IPS-20b (cell line): ENCODE measurements at regions not wholly inside any gene's neighbourhood (a gene's known extent, or its start where the extent isn't known, plus 50 kb on each side); places are given as distances from the start of the nearest gene placed in this dataset.

ENCODE experiments used
- H3K27ac ChIP-seq: one replicate; pipeline ENCODE4 v1.5.1; 2013; ENCODE audit warnings: low read length
- H3K27me3 ChIP-seq: 2 replicates; pipeline ENCODE4 v1.6.1; 2013; ENCODE audit warnings: mild to moderate bottlenecking, low read length, inconsistent platforms; ENCODE audit not compliant: insufficient read depth
- H3K36me3 ChIP-seq: 2 replicates; pipeline ENCODE4 v1.6.1; 2013; ENCODE audit warnings: low read depth, mild to moderate bottlenecking, inconsistent platforms, low read length, moderate library complexity; ENCODE audit not compliant: insufficient read depth
- H3K4me1 ChIP-seq: 2 replicates; pipeline ENCODE4 v1.6.1; 2013; ENCODE audit warnings: mild to moderate bottlenecking, control low read depth, inconsistent platforms, low read length, moderate library complexity; ENCODE audit not compliant: insufficient read depth
- H3K4me3 ChIP-seq: 2 replicates; pipeline ENCODE4 v1.5.1; 2013; ENCODE audit warnings: mild to moderate bottlenecking, low read length, inconsistent platforms
- H3K9ac ChIP-seq: 2 replicates; pipeline ENCODE4 v1.6.1; 2013; ENCODE audit warnings: low read depth, mild to moderate bottlenecking, inconsistent platforms, low read length, moderate library complexity
- H3K9me3 ChIP-seq: 2 replicates; pipeline ENCODE4 v1.6.1; 2013; ENCODE audit warnings: mild to moderate bottlenecking, low read depth, low read length, inconsistent platforms; ENCODE audit not compliant: insufficient read depth

DNA sequence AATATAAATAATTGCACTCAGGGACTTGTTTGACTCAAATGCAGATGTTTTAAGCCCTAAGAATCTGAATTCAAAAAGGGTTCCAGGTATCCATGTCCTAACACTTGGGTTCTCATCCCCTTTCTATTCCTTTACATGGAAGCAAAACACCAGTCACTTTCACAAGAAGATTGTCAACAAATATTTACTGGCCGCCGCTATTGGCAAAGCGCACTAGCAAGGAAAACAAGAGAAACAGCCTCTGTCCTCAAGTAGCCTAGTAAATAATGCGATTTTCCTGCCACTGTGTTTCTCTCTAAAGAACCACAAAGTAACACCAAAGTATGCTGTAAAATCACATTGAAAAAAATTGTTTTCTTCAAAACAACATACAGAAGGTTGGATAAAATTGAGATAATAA lies 66.7 kb upstream of the EZH2 start:
- H3K27me3 ChIP-seq = no peaks in the 10 kb centered on the region
- H3K4me3 ChIP-seq = no peak overlapping the region
- no peak overlapping the region for H3K9ac ChIP-seq
- no peaks in the 10 kb centered on the region for H3K36me3 ChIP-seq
- no peaks in the 10 kb centered on the region for H3K9me3 ChIP-seq
- H3K4me1 ChIP-seq = no peaks in the 10 kb centered on the region
- H3K27ac ChIP-seq = no peak overlapping the region

DNA sequence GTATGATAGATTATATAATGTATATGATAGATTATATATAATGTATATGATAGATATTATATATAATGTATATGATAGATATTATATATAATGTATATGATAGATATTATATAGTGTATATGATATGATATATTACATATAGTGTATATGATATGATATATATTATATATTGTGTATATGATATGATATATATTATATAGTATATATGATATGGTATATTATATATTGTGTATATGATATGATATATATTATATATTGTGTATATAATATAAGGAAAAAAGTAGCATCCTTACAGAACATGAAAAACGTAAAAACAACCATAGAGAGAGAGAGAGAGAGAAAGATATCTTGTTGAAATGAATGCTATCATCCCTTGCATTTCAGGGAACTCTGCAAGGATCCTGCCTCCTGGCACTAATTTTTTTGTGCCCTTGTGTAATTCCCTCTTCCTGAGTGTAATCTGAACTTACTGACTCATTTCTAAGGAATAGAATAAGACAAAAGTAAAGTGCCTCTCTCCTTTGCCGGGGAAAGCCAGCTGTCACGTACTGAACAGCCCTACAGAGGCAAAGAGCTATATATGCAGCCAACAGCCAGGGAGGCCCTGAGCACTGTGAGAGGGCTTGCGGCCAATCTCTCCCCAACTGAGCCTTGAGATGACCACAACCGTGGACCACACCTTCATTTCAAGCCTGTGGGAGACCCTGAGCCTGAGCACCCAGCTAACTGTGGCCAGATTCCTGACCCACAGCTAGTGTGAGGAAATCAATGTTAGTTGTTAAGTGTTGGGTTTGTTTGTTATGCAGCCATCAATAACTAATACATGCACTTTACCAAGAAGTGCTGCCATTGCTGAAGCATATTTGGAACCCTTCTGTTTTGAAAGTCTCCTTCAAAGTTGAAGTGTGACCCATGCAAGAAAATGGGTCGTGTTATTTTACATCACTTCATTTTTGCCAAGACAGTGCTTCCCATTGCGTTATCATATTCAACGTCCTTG lies 61.1 kb upstream of the EZH2 start:
- no peaks in the 10 kb centered on the region for H3K4me1 ChIP-seq
- H3K9me3 ChIP-seq = no peaks in the 10 kb centered on the region
- no peaks in the 10 kb centered on the region for H3K36me3 ChIP-seq
- H3K9ac ChIP-seq = no peak overlapping the region
- H3K27me3 ChIP-seq = peaks cover 9% of the 10 kb centered on the region; the same call in 1 of the 2 replicates
- H3K27ac ChIP-seq = no peak overlapping the region
- no peak overlapping the region for H3K4me3 ChIP-seq

GRCh38 chr7:148941598-148942275 lies 57.6 kb upstream of the EZH2 start:
- Histone ChIP-seq H3K27ac (no peak overlapping the region), H3K27me3 (peaks cover 10% of the 10 kb centered on the region; the same call in 1 of the 2 replicates), H3K4me3 (peak overlapping the region; percentile 86), H3K9me3 (no peaks in the 10 kb centered on the region), H3K36me3 (no peaks in the 10 kb centered on the region), H3K9ac (peak overlapping the region; percentile 84; the same call in 1 of the 2 replicates), H3K4me1 (no peaks in the 10 kb centered on the region)

DNA sequence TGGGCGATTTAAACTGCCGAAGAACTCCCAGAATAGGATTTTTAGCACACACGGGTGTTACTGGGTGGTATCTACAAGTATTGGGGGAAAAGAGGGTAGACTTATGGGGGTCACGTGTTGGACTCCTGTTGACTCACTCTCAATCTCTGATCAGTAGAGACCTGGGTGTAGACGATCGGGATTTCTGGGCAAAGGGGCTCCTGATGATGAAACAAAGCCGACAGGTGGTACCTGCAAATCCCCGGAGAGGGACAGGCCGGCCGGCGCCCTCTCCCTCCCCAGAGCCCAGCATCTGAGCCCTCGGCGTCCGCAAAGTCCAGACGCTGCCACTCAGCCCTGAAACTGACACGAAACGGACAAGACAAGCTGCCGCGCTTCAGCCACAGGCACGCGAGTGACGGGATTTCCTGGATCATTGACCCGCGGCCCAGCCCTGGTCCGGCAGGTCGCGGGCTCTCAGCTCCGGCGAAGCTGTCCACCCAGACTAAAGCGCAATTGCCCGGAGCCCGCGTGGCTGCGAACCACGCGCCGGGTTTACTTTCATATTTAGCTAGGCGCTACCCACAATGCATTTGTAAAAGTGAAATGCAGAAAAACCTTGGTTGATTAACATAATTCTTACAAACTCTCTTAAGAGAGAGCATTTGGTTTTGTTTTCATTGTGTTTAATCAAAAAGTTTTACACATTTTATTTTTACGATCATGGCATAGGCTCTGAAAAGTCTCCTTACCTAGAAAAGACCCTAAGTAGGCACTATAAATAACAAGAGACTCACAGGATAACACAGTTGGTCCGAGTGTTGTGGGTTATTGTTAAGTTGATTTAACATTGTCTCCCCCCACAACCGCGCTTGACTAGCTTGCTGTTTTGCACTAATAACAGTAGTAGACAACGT lies 56.9 kb upstream of the EZH2 start:
- Histone ChIP-seq H3K27ac (no peak overlapping the region), H3K36me3 (no peaks in the 10 kb centered on the region), H3K9me3 (no peaks in the 10 kb centered on the region), H3K4me3 (peak overlapping the region; percentile 86), H3K27me3 (peaks cover 10% of the 10 kb centered on the region; the same call in 1 of the 2 replicates), H3K9ac (peak overlapping the region; percentile 84), H3K4me1 (no peaks in the 10 kb centered on the region)

GRCh38 chr7:148939128-148939755 lies 55.2 kb upstream of the EZH2 start:
- Histone ChIP-seq H3K9ac (no peak overlapping the region), H3K36me3 (no peaks in the 10 kb centered on the region), H3K9me3 (no peaks in the 10 kb centered on the region), H3K4me3 (no peak overlapping the region), H3K4me1 (no peaks in the 10 kb centered on the region), H3K27ac (no peak overlapping the region), H3K27me3 (peaks cover 10% of the 10 kb centered on the region; the same call in 1 of the 2 replicates)

GRCh38 chr7:148935451-148935850 lies 51.4 kb upstream of the EZH2 start:
- no peaks in the 10 kb centered on the region for H3K9me3 ChIP-seq
- no peak overlapping the region for H3K27ac ChIP-seq
- H3K4me1 ChIP-seq = no peaks in the 10 kb centered on the region
- H3K27me3 ChIP-seq = peaks cover 3% of the 10 kb centered on the region; the same call in 1 of the 2 replicates
- H3K9ac ChIP-seq = no peak overlapping the region
- no peaks in the 10 kb centered on the region for H3K36me3 ChIP-seq
- no peak overlapping the region for H3K4me3 ChIP-seq
